ENCODE measurements at regions not wholly inside any gene's neighbourhood (a gene's known extent, or its start where the extent isn't known, plus 50 kb on each side); places are given as distances from the start of the nearest gene placed in this dataset.

- H4K20me1 ChIP-seq (ENCODE audit: insufficient read depth, low read depth, low read length): no peaks in the 10 kb centered on the region
- H3K4me2 ChIP-seq (ENCODE audit: low read depth, low read length, poor library complexity, severe bottlenecking): no peak overlapping the region
- H3K4me3 ChIP-seq (ENCODE audit: low read length): no peak overlapping the region
- H3K27me3 ChIP-seq (ENCODE audit: low read length): no peaks in the 10 kb centered on the region
- no peak overlapping the region for H3K27ac ChIP-seq (ENCODE audit: low read length)
- no peak overlapping the region for H3K9ac ChIP-seq (ENCODE audit: low read length)
- H3K4me1 ChIP-seq (ENCODE audit: low read length): no peaks in the 10 kb centered on the region
- H3K79me2 ChIP-seq (ENCODE audit: low read length): no peaks in the 10 kb centered on the region
- no peaks in the 10 kb centered on the region for H3K9me3 ChIP-seq (ENCODE audit: low read length)
- H3K9me2 ChIP-seq (replicated peaks; ENCODE audit: insufficient read depth, low read length): no peaks in the 10 kb centered on the region
- no peaks in the 10 kb centered on the region for H3K36me3 ChIP-seq (ENCODE audit: insufficient read depth, low read length)
- no peak for DNase-seq
- no peak overlapping the region for H2AFZ ChIP-seq (ENCODE audit: low read length)
Measured at GRCh38 chr10:58967551-58968388, 208.7 kb upstream of the PHYHIPL start.

GRCh38 chr10:58968389-58968755, 208.1 kb upstream of the PHYHIPL start:
- DNase-seq: no peak
- Histone ChIP-seq H3K4me3 (ENCODE audit: low read length) (no peak overlapping the region), H3K9ac (ENCODE audit: low read length) (no peak overlapping the region), H4K20me1 (ENCODE audit: insufficient read depth, low read depth, low read length) (no peaks in the 10 kb centered on the region), H3K36me3 (ENCODE audit: insufficient read depth, low read length) (no peaks in the 10 kb centered on the region), H3K9me2 (replicated peaks; ENCODE audit: insufficient read depth, low read length) (no peaks in the 10 kb centered on the region), H3K79me2 (ENCODE audit: low read length) (no peaks in the 10 kb centered on the region), H3K27ac (ENCODE audit: low read length) (no peak overlapping the region), H3K4me2 (ENCODE audit: low read depth, low read length, poor library complexity, severe bottlenecking) (no peak overlapping the region), H3K4me1 (ENCODE audit: low read length) (no peaks in the 10 kb centered on the region), H2AFZ (ENCODE audit: low read length) (no peak overlapping the region), H3K27me3 (ENCODE audit: low read length) (no peaks in the 10 kb centered on the region), H3K9me3 (ENCODE audit: low read length) (no peaks in the 10 kb centered on the region)

- H3K36me3 ChIP-seq (ENCODE audit: insufficient read depth, low read length): no peaks in the 10 kb centered on the region
- no peak overlapping the region; the same call in 1 of the 2 replicates for H2AFZ ChIP-seq (ENCODE audit: low read length)
- no peaks in the 10 kb centered on the region for H3K4me1 ChIP-seq (ENCODE audit: low read length)
- no peaks in the 10 kb centered on the region for H3K79me2 ChIP-seq (ENCODE audit: low read length)
- no peak overlapping the region for H3K4me2 ChIP-seq (ENCODE audit: low read depth, low read length, poor library complexity, severe bottlenecking)
- no peak overlapping the region for H3K9ac ChIP-seq (ENCODE audit: low read length)
- H4K20me1 ChIP-seq (ENCODE audit: insufficient read depth, low read depth, low read length): no peaks in the 10 kb centered on the region
- no peak overlapping the region for H3K27ac ChIP-seq (ENCODE audit: low read length)
- no peak for DNase-seq
- no peaks in the 10 kb centered on the region for H3K9me3 ChIP-seq (ENCODE audit: low read length)
- no peak overlapping the region for H3K4me3 ChIP-seq (ENCODE audit: low read length)
- no peaks in the 10 kb centered on the region for H3K9me2 ChIP-seq (replicated peaks; ENCODE audit: insufficient read depth, low read length)
- no peaks in the 10 kb centered on the region for H3K27me3 ChIP-seq (ENCODE audit: low read length)
Measured at GRCh38 chr10:58969576-58969975, 206.9 kb upstream of the PHYHIPL start.

GRCh38 chr10:58970160-58970915, 206.1 kb upstream of the PHYHIPL start:
- no peaks in the 10 kb centered on the region for H3K9me2 ChIP-seq (replicated peaks; ENCODE audit: insufficient read depth, low read length)
- no peak overlapping the region for H3K27ac ChIP-seq (ENCODE audit: low read length)
- no peaks in the 10 kb centered on the region for H3K4me1 ChIP-seq (ENCODE audit: low read length)
- no peaks in the 10 kb centered on the region for H3K79me2 ChIP-seq (ENCODE audit: low read length)
- no peaks in the 10 kb centered on the region for H3K9me3 ChIP-seq (ENCODE audit: low read length)
- H4K20me1 ChIP-seq (ENCODE audit: insufficient read depth, low read depth, low read length): no peaks in the 10 kb centered on the region
- H3K4me3 ChIP-seq (ENCODE audit: low read length): no peak overlapping the region
- H3K9ac ChIP-seq (ENCODE audit: low read length): no peak overlapping the region
- peak; percentile 48 for DNase-seq
- H2AFZ ChIP-seq (ENCODE audit: low read length): peak overlapping the region; percentile 67; the same call in 1 of the 2 replicates
- H3K4me2 ChIP-seq (ENCODE audit: low read depth, low read length, poor library complexity, severe bottlenecking): no peak overlapping the region
- H3K27me3 ChIP-seq (ENCODE audit: low read length): no peaks in the 10 kb centered on the region
- H3K36me3 ChIP-seq (ENCODE audit: insufficient read depth, low read length): no peaks in the 10 kb centered on the region

- Histone ChIP-seq H3K36me3 (ENCODE audit: insufficient read depth, low read length) (no peaks in the 10 kb centered on the region), H2AFZ (ENCODE audit: low read length) (no peak overlapping the region), H3K4me2 (ENCODE audit: low read depth, low read length, poor library complexity, severe bottlenecking) (no peak overlapping the region), H3K4me3 (ENCODE audit: low read length) (no peak overlapping the region), H4K20me1 (ENCODE audit: insufficient read depth, low read depth, low read length) (no peaks in the 10 kb centered on the region), H3K9me2 (replicated peaks; ENCODE audit: insufficient read depth, low read length) (no peaks in the 10 kb centered on the region), H3K27ac (ENCODE audit: low read length) (no peak overlapping the region), H3K79me2 (ENCODE audit: low read length) (no peaks in the 10 kb centered on the region), H3K27me3 (ENCODE audit: low read length) (no peaks in the 10 kb centered on the region), H3K4me1 (ENCODE audit: low read length) (no peaks in the 10 kb centered on the region), H3K9ac (ENCODE audit: low read length) (no peak overlapping the region), H3K9me3 (ENCODE audit: low read length) (no peaks in the 10 kb centered on the region)
- DNase-seq: no peak
Measured at GRCh38 chr10:58971211-58971610, 205.2 kb upstream of the PHYHIPL start.

- no peak for DNase-seq
- H3K27ac ChIP-seq (ENCODE audit: low read length): no peak overlapping the region
- no peak overlapping the region for H2AFZ ChIP-seq (ENCODE audit: low read length)
- H3K79me2 ChIP-seq (ENCODE audit: low read length): no peaks in the 10 kb centered on the region
- no peak overlapping the region for H3K4me2 ChIP-seq (ENCODE audit: low read depth, low read length, poor library complexity, severe bottlenecking)
- H4K20me1 ChIP-seq (ENCODE audit: insufficient read depth, low read depth, low read length): no peaks in the 10 kb centered on the region
- H3K9ac ChIP-seq (ENCODE audit: low read length): no peak overlapping the region
- no peaks in the 10 kb centered on the region for H3K36me3 ChIP-seq (ENCODE audit: insufficient read depth, low read length)
- no peaks in the 10 kb centered on the region for H3K4me1 ChIP-seq (ENCODE audit: low read length)
- no peaks in the 10 kb centered on the region for H3K27me3 ChIP-seq (ENCODE audit: low read length)
- H3K4me3 ChIP-seq (ENCODE audit: low read length): no peak overlapping the region
- no peaks in the 10 kb centered on the region for H3K9me3 ChIP-seq (ENCODE audit: low read length)
- no peaks in the 10 kb centered on the region for H3K9me2 ChIP-seq (replicated peaks; ENCODE audit: insufficient read depth, low read length)
Measured at GRCh38 chr10:58971796-58972491, 204.5 kb upstream of the PHYHIPL start.

- Histone ChIP-seq H4K20me1 (ENCODE audit: insufficient read depth, low read depth, low read length) (no peaks in the 10 kb centered on the region), H3K9ac (ENCODE audit: low read length) (no peak overlapping the region), H2AFZ (ENCODE audit: low read length) (no peak overlapping the region), H3K79me2 (ENCODE audit: low read length) (no peaks in the 10 kb centered on the region), H3K9me3 (ENCODE audit: low read length) (no peaks in the 10 kb centered on the region), H3K36me3 (ENCODE audit: insufficient read depth, low read length) (no peaks in the 10 kb centered on the region), H3K4me2 (ENCODE audit: low read depth, low read length, poor library complexity, severe bottlenecking) (no peak overlapping the region), H3K4me1 (ENCODE audit: low read length) (no peaks in the 10 kb centered on the region), H3K4me3 (ENCODE audit: low read length) (no peak overlapping the region), H3K27me3 (ENCODE audit: low read length) (no peaks in the 10 kb centered on the region), H3K9me2 (replicated peaks; ENCODE audit: insufficient read depth, low read length) (no peaks in the 10 kb centered on the region), H3K27ac (ENCODE audit: low read length) (no peak overlapping the region)
- DNase-seq: no peak
Measured at GRCh38 chr10:58972576-58973234, 203.7 kb upstream of the PHYHIPL start.

GRCh38 chr10:58973235-58973595, 203.2 kb upstream of the PHYHIPL start:
- Histone ChIP-seq H2AFZ (ENCODE audit: low read length) (no peak overlapping the region), H3K9me2 (replicated peaks; ENCODE audit: insufficient read depth, low read length) (no peaks in the 10 kb centered on the region), H3K4me2 (ENCODE audit: low read depth, low read length, poor library complexity, severe bottlenecking) (no peak overlapping the region), H4K20me1 (ENCODE audit: insufficient read depth, low read depth, low read length) (no peaks in the 10 kb centered on the region), H3K27me3 (ENCODE audit: low read length) (no peaks in the 10 kb centered on the region), H3K4me1 (ENCODE audit: low read length) (no peaks in the 10 kb centered on the region), H3K4me3 (ENCODE audit: low read length) (no peak overlapping the region), H3K79me2 (ENCODE audit: low read length) (no peaks in the 10 kb centered on the region), H3K9me3 (ENCODE audit: low read length) (no peaks in the 10 kb centered on the region), H3K27ac (ENCODE audit: low read length) (no peak overlapping the region), H3K9ac (ENCODE audit: low read length) (no peak overlapping the region), H3K36me3 (ENCODE audit: insufficient read depth, low read length) (no peaks in the 10 kb centered on the region)
- no peak for DNase-seq

Data from Karpas-422 (cell line).